ENCODE measurements at regions not wholly inside any gene's neighbourhood (a gene's known extent, or its start where the extent isn't known, plus 50 kb on each side); places are given as distances from the start of the nearest gene placed in this dataset.

DNA sequence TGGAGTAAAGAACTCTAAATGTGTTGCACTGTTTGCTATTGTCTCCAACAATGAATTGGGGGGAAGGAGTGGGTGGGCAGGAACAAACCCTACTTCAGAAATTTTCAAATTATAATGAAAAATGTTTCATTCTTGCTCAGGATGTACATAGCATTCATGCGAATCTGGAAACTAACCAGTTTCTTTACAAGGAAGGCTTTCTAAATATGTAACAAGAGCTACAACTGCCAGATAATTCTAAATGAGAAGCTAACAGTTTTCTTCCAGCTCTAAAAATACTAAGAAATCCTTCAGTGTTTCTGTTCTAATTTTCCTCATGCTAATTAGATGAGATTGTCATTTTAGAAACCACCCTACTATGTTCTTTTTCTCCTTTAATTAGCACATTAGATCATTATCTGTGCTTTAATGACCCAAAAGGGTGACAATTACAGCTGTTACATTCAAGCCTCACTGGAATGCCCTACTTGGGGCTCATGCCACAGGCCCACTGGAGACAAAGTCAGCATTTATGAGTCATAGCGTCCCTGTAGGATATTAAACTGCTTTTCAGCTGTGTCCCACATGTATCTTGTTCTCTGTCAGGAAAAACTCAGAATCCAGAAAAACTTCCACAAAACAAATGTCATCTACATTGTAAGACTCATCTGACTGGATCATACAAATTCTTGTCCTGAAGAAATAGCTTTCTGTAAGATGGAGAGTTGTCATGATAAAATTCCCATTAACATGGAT is 804.6 kb upstream of the CXADR start:
- no peaks in the 10 kb centered on the region for H3K27me3 ChIP-seq
- H3K36me3 ChIP-seq: no peaks in the 10 kb centered on the region
- TF ChIP-seq POLR2A (IDR thresholded peaks at IDR 0.05): no peak
- no peak for TF ChIP-seq CTCF (IDR thresholded peaks at IDR 0.05)
- H3K4me3 ChIP-seq: no peak overlapping the region
- peaks cover 0 to 11% (median 0%) of the 10 kb centered on the region in 12 donors for H3K4me1 ChIP-seq
- peak overlapping the region in 4 of 12 donors; percentile 2 to 32 (median 23) for H3K27ac ChIP-seq
- WGBS, 4 donors: 46 to 66% (median 58%) methylated on average over 2 of the region's 2 CpGs
- DNase-seq: peak in 1 of 5 donors; percentile 14
- H3K9me3 ChIP-seq: no peaks in the 10 kb centered on the region
- intact Hi-C loops (cut with DNase I): no loop called here
- ATAC-seq: peak in 3 of 4 donors; percentile 55 to 89 (median 61)

DNA sequence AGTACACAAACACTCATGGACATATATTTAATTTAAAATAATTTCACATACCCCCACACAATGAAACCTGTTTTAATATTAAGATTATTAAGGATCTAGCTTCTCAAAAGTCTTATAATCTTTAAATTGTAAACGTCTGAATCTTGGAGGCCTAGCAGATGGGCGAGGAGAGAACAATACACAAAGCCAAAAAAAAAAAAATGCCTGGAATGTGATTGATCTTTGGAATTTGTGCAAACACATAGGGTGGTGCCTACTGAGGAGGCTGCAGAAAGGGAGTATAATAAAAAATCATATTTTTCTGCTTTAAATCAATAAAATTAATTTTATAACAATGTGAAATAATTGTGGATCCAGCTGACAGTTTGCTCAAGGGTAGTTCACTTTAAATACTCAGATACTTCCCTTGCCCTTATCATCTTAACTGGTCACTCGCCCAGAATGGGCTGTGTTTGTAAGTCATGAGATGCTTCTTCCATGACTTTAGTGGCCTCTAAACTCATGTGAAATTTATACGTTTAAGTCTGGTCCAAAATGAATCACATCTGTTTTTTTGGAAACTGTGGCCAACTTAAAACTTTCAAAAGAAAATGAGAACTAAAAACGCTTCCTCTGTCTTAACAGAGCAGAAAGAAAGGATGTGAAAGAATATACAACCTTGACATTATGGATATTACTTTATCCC is 802.8 kb upstream of the CXADR start:
- H3K27ac ChIP-seq: peak overlapping the region in 5 of 12 donors; percentile 15 to 33 (median 18)
- TF ChIP-seq POLR2A (IDR thresholded peaks at IDR 0.05): no peak
- TF ChIP-seq CTCF (IDR thresholded peaks at IDR 0.05): no peak
- H3K36me3 ChIP-seq: no peaks in the 10 kb centered on the region
- H3K9me3 ChIP-seq: no peaks in the 10 kb centered on the region
- no peak overlapping the region for H3K4me3 ChIP-seq
- intact Hi-C loops (cut with DNase I): loop anchor here in 1 of 10 donors (10.0 kb wide), 1 partner anchor 55 kb away; no protein-coding TSS in a partner anchor
- H3K4me1 ChIP-seq: peaks cover 0 to 11% (median 0%) of the 10 kb centered on the region in 12 donors
- no peaks in the 10 kb centered on the region for H3K27me3 ChIP-seq
- DNase-seq (peak in 1 of 5 donors; percentile 20), ATAC-seq (peak in 2 of 4 donors; percentile 64 to 69)
- 39 to 51% (median 43%) methylated on average over 5 of the region's 5 CpGs for WGBS, 4 donors

DNA sequence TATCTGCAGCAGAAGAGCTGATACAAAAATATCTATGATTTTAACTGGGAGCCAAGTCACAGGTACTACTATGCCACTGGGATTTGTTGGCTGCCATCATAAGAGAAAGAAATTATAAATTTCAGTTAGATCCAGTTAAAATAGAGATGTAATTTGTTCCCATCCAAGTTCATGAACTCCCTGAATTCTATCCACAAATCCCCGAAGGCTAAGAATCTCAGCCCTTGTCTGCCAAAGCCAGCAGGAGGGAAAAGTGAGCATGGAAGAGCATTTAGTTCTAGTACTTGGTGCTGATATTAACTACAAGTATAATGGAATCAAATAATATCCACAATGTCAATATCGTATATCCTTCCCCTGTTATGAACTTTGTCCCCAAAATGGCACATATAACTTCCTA is 801.1 kb upstream of the CXADR start:
- H3K27me3 ChIP-seq: no peaks in the 10 kb centered on the region
- no peak for ATAC-seq
- 72 to 83% (median 77%) methylated on average over 2 of the region's 2 CpGs for WGBS, 4 donors
- H3K4me3 ChIP-seq: no peak overlapping the region
- no peak overlapping the region for H3K27ac ChIP-seq
- peaks cover 0 to 11% (median 0%) of the 10 kb centered on the region in 12 donors for H3K4me1 ChIP-seq
- no peaks in the 10 kb centered on the region for H3K36me3 ChIP-seq
- DNase-seq: no peak
- peaks cover 0 to 7% (median 0%) of the 10 kb centered on the region in 12 donors for H3K9me3 ChIP-seq
- TF ChIP-seq CTCF (IDR thresholded peaks at IDR 0.05): no peak
- TF ChIP-seq POLR2A (IDR thresholded peaks at IDR 0.05): no peak
- intact Hi-C loops (cut with DNase I): loop anchor here in 1 of 10 donors (10.0 kb wide), 1 partner anchor 57 kb away; no protein-coding TSS in a partner anchor

All from heart left ventricle (tissue), 16 donors.